Upper lobe of left lung (tissue), 4 donors: ENCODE measurements at regions not wholly inside any gene's neighbourhood (a gene's known extent, or its start where the extent isn't known, plus 50 kb on each side); places are given as distances from the start of the nearest gene placed in this dataset.

Experiments used
- POLR2AphosphoS5 ChIP-seq, 2 donors: sonication (generic); formaldehyde crosslinking; IDR thresholded peaks; one replicate each; pipeline ENCODE4 v1.5.1; 2017; ENCODE audit warnings: antibody characterized with exemption in 2 of 2
- TF ChIP-seq, protein P1 (sequence below), 6 experiments: fragments of 450-650 bp in 4 of 6; fragments of 200-600 bp in 2 of 6; sonication (generic) in 2 of 6; IDR thresholded peaks; one replicate each; pipeline ENCODE4 v1.5.1; 2016 to 2019; ENCODE audit warnings: antibody characterized with exemption in 6 of 6

DNA sequence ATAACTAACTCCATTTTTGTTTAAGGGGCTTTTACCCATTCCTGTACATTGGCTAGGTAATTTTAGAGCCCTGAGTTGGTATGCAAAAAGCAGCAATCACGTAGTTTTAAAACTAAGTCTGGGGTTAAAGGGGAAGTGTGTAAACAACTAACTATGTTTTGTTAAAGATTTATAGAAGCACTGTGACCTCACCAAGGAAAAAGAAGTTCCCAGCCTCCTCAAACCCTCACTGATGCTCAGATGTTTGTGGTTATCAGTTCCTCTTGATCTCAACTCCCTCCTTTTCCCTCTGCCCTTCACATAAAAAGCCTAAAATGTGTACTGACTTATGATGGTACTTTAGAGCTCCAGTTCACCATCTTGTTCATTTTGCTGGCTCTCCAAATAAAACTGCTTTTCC lies 119.9 kb upstream of the IRX6 start:
- TF ChIP-seq, protein P1, sequence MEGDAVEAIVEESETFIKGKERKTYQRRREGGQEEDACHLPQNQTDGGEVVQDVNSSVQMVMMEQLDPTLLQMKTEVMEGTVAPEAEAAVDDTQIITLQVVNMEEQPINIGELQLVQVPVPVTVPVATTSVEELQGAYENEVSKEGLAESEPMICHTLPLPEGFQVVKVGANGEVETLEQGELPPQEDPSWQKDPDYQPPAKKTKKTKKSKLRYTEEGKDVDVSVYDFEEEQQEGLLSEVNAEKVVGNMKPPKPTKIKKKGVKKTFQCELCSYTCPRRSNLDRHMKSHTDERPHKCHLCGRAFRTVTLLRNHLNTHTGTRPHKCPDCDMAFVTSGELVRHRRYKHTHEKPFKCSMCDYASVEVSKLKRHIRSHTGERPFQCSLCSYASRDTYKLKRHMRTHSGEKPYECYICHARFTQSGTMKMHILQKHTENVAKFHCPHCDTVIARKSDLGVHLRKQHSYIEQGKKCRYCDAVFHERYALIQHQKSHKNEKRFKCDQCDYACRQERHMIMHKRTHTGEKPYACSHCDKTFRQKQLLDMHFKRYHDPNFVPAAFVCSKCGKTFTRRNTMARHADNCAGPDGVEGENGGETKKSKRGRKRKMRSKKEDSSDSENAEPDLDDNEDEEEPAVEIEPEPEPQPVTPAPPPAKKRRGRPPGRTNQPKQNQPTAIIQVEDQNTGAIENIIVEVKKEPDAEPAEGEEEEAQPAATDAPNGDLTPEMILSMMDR (IDR thresholded peaks at IDR 0.05): no peak
- no peak for TF ChIP-seq POLR2AphosphoS5 (IDR thresholded peaks at IDR 0.05)
